B cell (primary cell): ENCODE measurements at regions not wholly inside any gene's neighbourhood (a gene's known extent, or its start where the extent isn't known, plus 50 kb on each side); places are given as distances from the start of the nearest gene placed in this dataset.

ENCODE experiments used
- ATAC-seq: fragments of 200-7000 bp; cut with Tn5 transposase; one replicate; pipeline ENCODE4 v1.10.0; 2021; ENCODE audit warnings: low read depth, mild to moderate bottlenecking, moderate number of reproducible peaks, moderate library complexity
- CTCF ChIA-PET: fragments of 350-600 bp; sonication (Branson Sonifier 250); formaldehyde crosslinking; loops from one replicate; lab custom pipeline; 2021; ENCODE audit warnings: antibody characterized with exemption, inconsistent platforms; lab: Charles Lee
- POLR2A ChIA-PET: fragments of 350-600 bp; sonication (Branson Sonifier 250); formaldehyde crosslinking; loops from one replicate; lab custom pipeline; 2021; ENCODE audit warnings: antibody characterized with exemption; lab: Charles Lee
- DNase-seq: peaks from one replicate; pipeline ENCODE4 v3.0.0; 2013
- H2AFZ ChIP-seq: 2 replicates; pipeline ENCODE4 v1.6.1; 2012; ENCODE audit warnings: mild to moderate bottlenecking, low read depth, low read length; ENCODE audit not compliant: insufficient read depth, poor library complexity, severe bottlenecking
- H3K27ac ChIP-seq, 2 donors: 1 replicate in 1 of 2; 2 replicates in 1 of 2; pipeline ENCODE4 v1.5.1; 2012 to 2013; ENCODE audit warnings: low read length in 2 of 2, mild to moderate bottlenecking in 2 of 2, moderate library complexity in 1 of 2
- H3K27me3 ChIP-seq, 4 experiments: fragments of 200-600 bp in 1 of 4; sonication (generic) in 1 of 4; replicated peaks in 1 of 4; 1 replicate in 2 of 4; 2 replicates in 2 of 4; pipeline versions ENCODE4 v1.6.1 to v1.7.0; 2013 to 2016; ENCODE audit warnings: low read length in 3 of 4, mild to moderate bottlenecking in 2 of 4, mixed read lengths in 1 of 4, moderate library complexity in 1 of 4; ENCODE audit not compliant: insufficient read depth in 4 of 4, control insufficient read depth in 3 of 4; ENCODE audit errors: control extremely low read depth in 1 of 4
- H3K36me3 ChIP-seq, 2 experiments: replicated peaks in 1 of 2; 1 replicate in 1 of 2; 2 replicates in 1 of 2; pipeline versions ENCODE4 v1.6.1 to v1.7.1; 2013; ENCODE audit warnings: low read length in 1 of 2; ENCODE audit not compliant: insufficient read depth in 2 of 2, control insufficient read depth in 1 of 2; ENCODE audit errors: control extremely low read depth in 1 of 2, extremely low read depth in 1 of 2
- H3K4me1 ChIP-seq, 2 donors: fragments of 200-600 bp in 1 of 2; sonication (generic) in 1 of 2; 1 replicate in 1 of 2; 2 replicates in 1 of 2; pipeline versions ENCODE4 v1.5.1 to v1.6.1; 2013 to 2017; ENCODE audit warnings: low read length in 2 of 2; ENCODE audit not compliant: control insufficient read depth in 2 of 2, insufficient read depth in 2 of 2
- H3K4me2 ChIP-seq: replicated peaks from 2 replicates; pipeline ENCODE3; 2012; ENCODE audit warnings: mild to moderate bottlenecking, low read depth, low read length; ENCODE audit not compliant: poor library complexity, severe bottlenecking
- H3K4me3 ChIP-seq, 5 experiments: fragments of 200-600 bp in 1 of 5; sonication (generic) in 1 of 5; 1 replicate in 3 of 5; 2 replicates in 2 of 5; pipeline versions ENCODE4 v1.5.1 to v1.7.0; 2011 to 2016; ENCODE audit warnings: low read length in 4 of 5, mild to moderate bottlenecking in 4 of 5, low read depth in 2 of 5, control low read depth in 1 of 5, moderate library complexity in 1 of 5; ENCODE audit not compliant: insufficient read depth in 1 of 5; ENCODE audit errors: control extremely low read depth in 1 of 5, extremely low read depth in 1 of 5
- H3K79me2 ChIP-seq: fragments of 200-600 bp; sonication (generic); one replicate; pipeline ENCODE4 v1.6.0; 2016; ENCODE audit warnings: low read length; ENCODE audit not compliant: control insufficient read depth, insufficient read depth
- H3K9ac ChIP-seq: fragments of 200-600 bp; sonication (generic); 2 replicates; pipeline ENCODE4 v1.6.1; 2017; ENCODE audit warnings: mild to moderate bottlenecking, low read length, moderate library complexity
- H3K9me3 ChIP-seq, 3 donors: one replicate each; pipeline versions ENCODE4 v1.6.1 to v1.7.1; 2013; ENCODE audit warnings: low read length in 2 of 3; ENCODE audit not compliant: control insufficient read depth in 2 of 3, insufficient read depth in 1 of 3; ENCODE audit errors: control extremely low read depth in 1 of 3
- H4K20me1 ChIP-seq: 2 replicates; pipeline ENCODE4 v1.6.0; 2012; ENCODE audit warnings: mild to moderate bottlenecking, low read length; ENCODE audit not compliant: insufficient read depth, control insufficient read depth, poor library complexity, severe bottlenecking
- H3K27ac Mint-ChIP-seq: one replicate; pipeline ENCODE4 v1.8.0; 2021; ENCODE audit warnings: mixed read lengths
- H3K27me3 Mint-ChIP-seq: one replicate; pipeline ENCODE4 v1.8.0; 2021; ENCODE audit warnings: mixed read lengths
- H3K4me1 Mint-ChIP-seq: one replicate; pipeline ENCODE4 v1.8.0; 2021; ENCODE audit warnings: mixed read lengths
- H3K4me3 Mint-ChIP-seq: one replicate; pipeline ENCODE4 v1.8.0; 2021; ENCODE audit warnings: mixed read lengths
- H3K9me3 Mint-ChIP-seq: one replicate; pipeline ENCODE4 v1.8.0; 2022; ENCODE audit warnings: mixed read lengths; ENCODE audit not compliant: insufficient read depth
- CTCF ChIP-seq: fragments of 200-600 bp; IDR thresholded peaks from one replicate; pipeline ENCODE4 v1.8.0; 2022; ENCODE audit warnings: antibody characterized with exemption, mild to moderate bottlenecking
- EZH2 ChIP-seq: IDR thresholded peaks from 2 replicates; pipeline ENCODE4 v1.6.1; 2012; ENCODE audit warnings: borderline replicate concordance, low read depth, mild to moderate bottlenecking, moderate library complexity, low read length; ENCODE audit not compliant: insufficient read depth, poor library complexity, severe bottlenecking
- WGBS: methylation state at CpG from one replicate; pipeline ENCODE4 v1.1.5; 2013; ENCODE audit warnings: missing lambda C conversion rate; ENCODE audit not compliant: insufficient coverage; 5-methylcytosine and 5-hydroxymethylcytosine counted together
- intact Hi-C: fragments of 100-400 bp; cut with micrococcal nuclease; formaldehyde crosslinking; loops from one replicate; pipeline ENCODE4 v1.10.0; 2022

- Histone ChIP-seq H2AFZ (no peak overlapping the region), H3K27ac (no peak overlapping the region), H3K9ac (no peak overlapping the region), H3K4me1 (no peaks in the 10 kb centered on the region), H3K79me2 (no peaks in the 10 kb centered on the region), H4K20me1 (no peaks in the 10 kb centered on the region), H3K36me3 (no peaks in the 10 kb centered on the region), H3K9me3 (no peaks in the 10 kb centered on the region), H3K4me2 (no peak overlapping the region), H3K4me3 (no peak overlapping the region), H3K27me3 (no peaks in the 10 kb centered on the region)
- ChIA-PET POLR2A (no interaction called here), CTCF (no interaction called here)
- no peak for TF ChIP-seq EZH2
- TF ChIP-seq CTCF = no peak
- H3K4me1 Mint-ChIP-seq = no peaks in the 10 kb centered on the region
- no peak overlapping the region for H3K27ac Mint-ChIP-seq
- no CpG with 5 or more reads among the region's 4 CpGs for WGBS
- no peaks in the 10 kb centered on the region for H3K27me3 Mint-ChIP-seq
- H3K9me3 Mint-ChIP-seq = no peaks in the 10 kb centered on the region
- DNase-seq (no peak), ATAC-seq (no peak)
- intact Hi-C loops = no loop called here
- no peak overlapping the region for H3K4me3 Mint-ChIP-seq
These were observed 2293.3 kb upstream of the C9orf72 start for GRCh38 chr9:29866556-29866955.

- no peak for ATAC-seq
These were observed 2300.3 kb upstream of the C9orf72 start for GRCh38 chr9:29873579-29873978.

More at GRCh38 chr9:29873579-29873978, 2300.3 kb upstream of the C9orf72 start:
- Histone ChIP-seq H3K79me2 (no peaks in the 10 kb centered on the region), H3K27ac (no peak overlapping the region), H3K9me3 (no peaks in the 10 kb centered on the region), H3K4me1 (no peaks in the 10 kb centered on the region), H2AFZ (no peak overlapping the region), H3K4me3 (no peak overlapping the region), H3K9ac (no peak overlapping the region), H3K4me2 (no peak overlapping the region), H3K27me3 (no peaks in the 10 kb centered on the region), H3K36me3 (no peaks in the 10 kb centered on the region), H4K20me1 (no peaks in the 10 kb centered on the region)
- CTCF ChIA-PET = no interaction called here
- POLR2A ChIA-PET = no interaction called here
- intact Hi-C loops = no loop called here
- Mint-ChIP-seq H3K4me1 (no peaks in the 10 kb centered on the region), H3K9me3 (no peaks in the 10 kb centered on the region), H3K27ac (no peak overlapping the region), H3K4me3 (no peak overlapping the region), H3K27me3 (no peaks in the 10 kb centered on the region)
- no peak for TF ChIP-seq CTCF
- TF ChIP-seq EZH2 = no peak
- DNase-seq = no peak
